Upper lobe of right lung (tissue), 1 donor: ENCODE measurements at regions not wholly inside any gene's neighbourhood (a gene's known extent, or its start where the extent isn't known, plus 50 kb on each side); places are given as distances from the start of the nearest gene placed in this dataset.

ENCODE experiments used
- ATAC-seq: fragments of 200-7000 bp; cut with Tn5 transposase; one replicate; pipeline ENCODE4 v1.9.1; 2020; ENCODE audit warnings: mild to moderate bottlenecking, moderate library complexity
- DNase-seq: peaks from one replicate; pipeline ENCODE4 v3.0.0-alpha.2; 2020
- H3K27ac ChIP-seq: fragments of 200-600 bp; one replicate; pipeline ENCODE4 v1.8.0; 2022
- H3K27me3 ChIP-seq: fragments of 200-600 bp; one replicate; pipeline ENCODE4 v1.8.0; 2022; ENCODE audit warnings: mild to moderate bottlenecking
- H3K36me3 ChIP-seq: fragments of 200-600 bp; one replicate; pipeline ENCODE4 v1.8.0; 2022
- H3K4me1 ChIP-seq: fragments of 200-600 bp; one replicate; pipeline ENCODE4 v1.8.0; 2022
- H3K4me3 ChIP-seq: fragments of 200-600 bp; one replicate; pipeline ENCODE4 v1.8.0; 2022; ENCODE audit warnings: mild to moderate bottlenecking
- H3K9me3 ChIP-seq: fragments of 200-600 bp; one replicate; pipeline ENCODE4 v1.8.0; 2022
- CTCF ChIP-seq: fragments of 200-600 bp; IDR thresholded peaks from one replicate; pipeline ENCODE4 v1.8.0; 2022; ENCODE audit warnings: antibody characterized with exemption
- intact Hi-C: fragments of 100-400 bp; cut with DNase I; formaldehyde crosslinking; loops from one replicate; pipeline ENCODE4 v1.11.0; 2022
- donor health status: DM: no; HTN: yes; CAD: no; lungs with severe emphysema.

- no peak for TF ChIP-seq CTCF
- Histone ChIP-seq H3K4me3 (no peak overlapping the region), H3K27ac (no peak overlapping the region), H3K27me3 (no peaks in the 10 kb centered on the region), H3K4me1 (no peaks in the 10 kb centered on the region), H3K36me3 (no peaks in the 10 kb centered on the region), H3K9me3 (no peaks in the 10 kb centered on the region)
- no peak for DNase-seq
- ATAC-seq, result no peak
- intact Hi-C loops, result no loop called here
These were observed 723.3 kb upstream of the ARRDC4 start for GRCh38 chr15:97237160-97237559.

GRCh38 chr15:97248376-97248775 lies 712.1 kb upstream of the ARRDC4 start:
- H3K27ac ChIP-seq, result no peak overlapping the region
- DNase-seq (no peak), ATAC-seq (no peak)
- no peaks in the 10 kb centered on the region for H3K27me3 ChIP-seq
- TF ChIP-seq CTCF, result no peak
- H3K9me3 ChIP-seq, result no peaks in the 10 kb centered on the region
- no peaks in the 10 kb centered on the region for H3K36me3 ChIP-seq
- no peaks in the 10 kb centered on the region for H3K4me1 ChIP-seq
- H3K4me3 ChIP-seq, result no peak overlapping the region
- intact Hi-C loops, result no loop called here

- Histone ChIP-seq H3K27ac (no peak overlapping the region), H3K27me3 (no peaks in the 10 kb centered on the region), H3K36me3 (no peaks in the 10 kb centered on the region), H3K4me1 (no peaks in the 10 kb centered on the region), H3K4me3 (no peak overlapping the region), H3K9me3 (no peaks in the 10 kb centered on the region)
- intact Hi-C loops, result no loop called here
- ATAC-seq, result no peak
- DNase-seq, result no peak
- no peak for TF ChIP-seq CTCF
These were observed 700.6 kb upstream of the ARRDC4 start for GRCh38 chr15:97259943-97260342.

DNA sequence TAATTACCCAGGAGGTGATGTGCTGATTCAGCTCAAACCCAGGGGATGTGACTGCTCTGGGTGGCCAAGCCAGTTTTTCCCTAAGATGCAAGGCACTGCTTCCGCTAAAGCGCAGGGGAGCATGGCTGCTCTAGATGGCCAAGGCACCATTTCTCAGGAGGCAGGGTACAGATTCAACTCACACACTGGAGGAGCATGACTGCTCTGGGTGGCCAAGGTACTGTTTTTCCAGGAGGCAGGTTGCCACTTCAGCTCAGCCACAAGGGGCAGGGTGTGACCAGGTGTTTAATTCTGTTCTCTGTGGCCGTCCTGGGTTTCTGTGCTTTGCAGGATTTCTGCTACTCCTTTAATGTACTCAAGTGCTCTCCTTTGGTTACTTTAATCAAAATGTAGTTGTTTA lies 659.3 kb upstream of the ARRDC4 start:
- intact Hi-C loops, result no loop called here
- DNase-seq, result no peak
- ATAC-seq, result no peak
- H3K9me3 ChIP-seq, result peaks cover 3% of the 10 kb centered on the region
- no peaks in the 10 kb centered on the region for H3K4me1 ChIP-seq
- no peak overlapping the region for H3K27ac ChIP-seq
- H3K36me3 ChIP-seq, result no peaks in the 10 kb centered on the region
- TF ChIP-seq CTCF, result no peak
- no peak overlapping the region for H3K4me3 ChIP-seq
- no peaks in the 10 kb centered on the region for H3K27me3 ChIP-seq

GRCh38 chr15:97316362-97316761 lies 644.1 kb upstream of the ARRDC4 start:
- TF ChIP-seq CTCF, result no peak
- H3K27me3 ChIP-seq, result no peaks in the 10 kb centered on the region
- DNase-seq (no peak), ATAC-seq (no peak)
- no peaks in the 10 kb centered on the region for H3K36me3 ChIP-seq
- intact Hi-C loops, result no loop called here
- no peaks in the 10 kb centered on the region for H3K4me1 ChIP-seq
- no peaks in the 10 kb centered on the region for H3K9me3 ChIP-seq
- no peak overlapping the region for H3K27ac ChIP-seq
- no peak overlapping the region for H3K4me3 ChIP-seq

DNA sequence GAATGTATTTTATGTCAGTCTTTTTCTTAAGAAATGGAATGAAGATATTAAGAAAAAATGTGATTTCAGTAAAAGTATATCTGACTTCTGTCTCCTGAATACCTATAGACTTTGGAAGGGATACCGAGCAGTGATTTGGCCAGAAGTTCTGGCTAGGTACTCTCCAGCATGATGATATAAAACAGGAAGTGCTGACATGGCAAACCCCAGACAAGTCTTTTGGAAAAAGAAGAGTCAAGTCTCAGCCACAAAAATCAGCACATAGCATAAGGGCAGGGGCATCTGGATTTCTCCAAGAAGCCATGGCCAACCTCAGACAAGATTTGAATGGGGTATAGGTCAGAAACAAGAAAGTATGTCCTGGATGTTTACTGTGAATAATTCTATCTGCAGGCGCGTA lies 643.3 kb upstream of the ARRDC4 start:
- Histone ChIP-seq H3K36me3 (no peaks in the 10 kb centered on the region), H3K27ac (no peak overlapping the region), H3K4me1 (no peaks in the 10 kb centered on the region), H3K4me3 (no peak overlapping the region), H3K9me3 (no peaks in the 10 kb centered on the region), H3K27me3 (no peaks in the 10 kb centered on the region)
- intact Hi-C loops, result no loop called here
- no peak for TF ChIP-seq CTCF
- DNase-seq, result no peak
- no peak for ATAC-seq
